Activated CD8-positive, alpha-beta memory T cell treated with anti-CD3 and anti-CD28 coated beads for 4 hours (primary cell): ENCODE measurements at regions not wholly inside any gene's neighbourhood (a gene's known extent, or its start where the extent isn't known, plus 50 kb on each side); places are given as distances from the start of the nearest gene placed in this dataset.
"Not testable (repeated sequence)": the region's sequence is repeated elsewhere in the genome, so short reads cannot be mapped to it uniquely, and the experiment has no call there.

Experiments used
- DNase-seq, 2 donors: peaks; one replicate each; pipeline ENCODE4 v3.0.0-alpha.2; 2020; ENCODE audit warnings: low read depth in 2 of 2

GRCh38 chr1:195218428-195219212, 1389.6 kb downstream of the KCNT2 start:
- no peak for DNase-seq

GRCh38 chr1:195202241-195202640, 1406.0 kb downstream of the KCNT2 start:
- DNase-seq, result no peak

GRCh38 chr1:195200772-195201171, 1407.5 kb downstream of the KCNT2 start:
- no peak for DNase-seq

- no peak for DNase-seq
Measured at GRCh38 chr1:195197116-195197515, 1411.1 kb downstream of the KCNT2 start.

GRCh38 chr1:195195423-195196057, 1412.7 kb downstream of the KCNT2 start:
- no peak for DNase-seq

GRCh38 chr1:195193134-195193533, 1415.1 kb downstream of the KCNT2 start:
- DNase-seq, result no peak

GRCh38 chr1:195188821-195189220, 1419.4 kb downstream of the KCNT2 start:
- no peak for DNase-seq

GRCh38 chr1:195186544-195186943, 1421.7 kb downstream of the KCNT2 start:
- DNase-seq, result no peak

- no peak for DNase-seq
Measured at GRCh38 chr1:195185736-195186135, 1422.5 kb downstream of the KCNT2 start.

GRCh38 chr1:195185321-195185720, 1422.9 kb downstream of the KCNT2 start:
- no peak for DNase-seq

GRCh38 chr1:195173753-195174152, 1434.5 kb downstream of the KCNT2 start:
- no peak for DNase-seq

GRCh38 chr1:195159795-195160194, 1448.4 kb downstream of the KCNT2 start:
- not testable (repeated sequence) for DNase-seq

GRCh38 chr1:195158091-195158490, 1450.1 kb downstream of the KCNT2 start:
- no peak for DNase-seq

GRCh38 chr1:195153107-195153506, 1455.1 kb downstream of the KCNT2 start:
- no peak for DNase-seq

GRCh38 chr1:195150768-195151167, 1457.5 kb downstream of the KCNT2 start:
- DNase-seq, result no peak

- no peak for DNase-seq
Measured at GRCh38 chr1:195141294-195141693, 1466.9 kb downstream of the KCNT2 start.

- DNase-seq, result no peak
Measured at GRCh38 chr1:195130598-195130997, 1477.6 kb downstream of the KCNT2 start.

GRCh38 chr1:195122497-195122896, 1485.7 kb downstream of the KCNT2 start:
- no peak for DNase-seq

- DNase-seq, result no peak
Measured at GRCh38 chr1:195113471-195113870, 1494.8 kb downstream of the KCNT2 start.

GRCh38 chr1:195105773-195106172, 1502.5 kb downstream of the KCNT2 start:
- no peak for DNase-seq

- DNase-seq, result no peak
Measured at GRCh38 chr1:195105281-195105680, 1503.0 kb downstream of the KCNT2 start.

GRCh38 chr1:195097316-195097715, 1510.9 kb downstream of the KCNT2 start:
- no peak for DNase-seq

- no peak for DNase-seq
Measured at GRCh38 chr1:195096051-195096521, 1512.2 kb downstream of the KCNT2 start.
